ENCODE measurements at regions not wholly inside any gene's neighbourhood (a gene's known extent, or its start where the extent isn't known, plus 50 kb on each side); places are given as distances from the start of the nearest gene placed in this dataset.

DNA sequence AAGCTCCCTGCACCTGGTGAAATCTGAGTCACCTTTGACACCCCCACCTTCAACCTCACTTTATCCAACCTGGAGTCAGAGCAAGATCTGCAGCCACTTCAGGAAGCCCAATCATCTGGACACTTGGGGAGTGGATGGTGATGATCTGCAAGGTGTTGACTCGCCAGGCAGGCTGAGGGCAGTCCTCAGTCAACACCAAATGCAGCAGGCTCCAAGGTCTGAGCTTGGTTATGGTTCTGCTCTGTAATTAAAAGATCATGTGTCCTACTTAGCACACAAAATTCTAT lies 446.9 kb downstream of the BRD1 start (continued):
- TF ChIP-seq HNRNPLL (IDR thresholded peaks at IDR 0.05; ENCODE audit: low read depth, low read length, poor library complexity, severe bottlenecking) = no peak
- TF ChIP-seq TBP (CRISPR knock-in tag; IDR thresholded peaks at IDR 0.05) = no peak
- no peak for TF ChIP-seq RARG (CRISPR knock-in tag; IDR thresholded peaks at IDR 0.05; ENCODE audit: low read depth)
- no peak for TF ChIP-seq ZNF781 (CRISPR knock-in tag; IDR thresholded peaks at IDR 0.05; ENCODE audit: borderline replicate concordance, not compliant biosample characterization)
- TF ChIP-seq CSRNP2 (CRISPR knock-in tag; conservative IDR thresholded peaks at IDR 0.05; ENCODE audit: low read depth) = no peak
- no peak for TF ChIP-seq TAF15 (IDR thresholded peaks at IDR 0.05; ENCODE audit: low read depth, low read length, poor library complexity, severe bottlenecking)
- TF ChIP-seq, protein P1, sequence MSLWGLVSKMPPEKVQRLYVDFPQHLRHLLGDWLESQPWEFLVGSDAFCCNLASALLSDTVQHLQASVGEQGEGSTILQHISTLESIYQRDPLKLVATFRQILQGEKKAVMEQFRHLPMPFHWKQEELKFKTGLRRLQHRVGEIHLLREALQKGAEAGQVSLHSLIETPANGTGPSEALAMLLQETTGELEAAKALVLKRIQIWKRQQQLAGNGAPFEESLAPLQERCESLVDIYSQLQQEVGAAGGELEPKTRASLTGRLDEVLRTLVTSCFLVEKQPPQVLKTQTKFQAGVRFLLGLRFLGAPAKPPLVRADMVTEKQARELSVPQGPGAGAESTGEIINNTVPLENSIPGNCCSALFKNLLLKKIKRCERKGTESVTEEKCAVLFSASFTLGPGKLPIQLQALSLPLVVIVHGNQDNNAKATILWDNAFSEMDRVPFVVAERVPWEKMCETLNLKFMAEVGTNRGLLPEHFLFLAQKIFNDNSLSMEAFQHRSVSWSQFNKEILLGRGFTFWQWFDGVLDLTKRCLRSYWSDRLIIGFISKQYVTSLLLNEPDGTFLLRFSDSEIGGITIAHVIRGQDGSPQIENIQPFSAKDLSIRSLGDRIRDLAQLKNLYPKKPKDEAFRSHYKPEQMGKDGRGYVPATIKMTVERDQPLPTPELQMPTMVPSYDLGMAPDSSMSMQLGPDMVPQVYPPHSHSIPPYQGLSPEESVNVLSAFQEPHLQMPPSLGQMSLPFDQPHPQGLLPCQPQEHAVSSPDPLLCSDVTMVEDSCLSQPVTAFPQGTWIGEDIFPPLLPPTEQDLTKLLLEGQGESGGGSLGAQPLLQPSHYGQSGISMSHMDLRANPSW (CRISPR knock-in tag; IDR thresholded peaks at IDR 0.05; ENCODE audit: borderline replicate concordance) = no peak
- TF ChIP-seq TFE3 (CRISPR knock-in tag; IDR thresholded peaks at IDR 0.05) = no peak
- TF ChIP-seq POGZ (CRISPR knock-in tag; IDR thresholded peaks at IDR 0.05) = no peak
- TF ChIP-seq, protein P2, sequence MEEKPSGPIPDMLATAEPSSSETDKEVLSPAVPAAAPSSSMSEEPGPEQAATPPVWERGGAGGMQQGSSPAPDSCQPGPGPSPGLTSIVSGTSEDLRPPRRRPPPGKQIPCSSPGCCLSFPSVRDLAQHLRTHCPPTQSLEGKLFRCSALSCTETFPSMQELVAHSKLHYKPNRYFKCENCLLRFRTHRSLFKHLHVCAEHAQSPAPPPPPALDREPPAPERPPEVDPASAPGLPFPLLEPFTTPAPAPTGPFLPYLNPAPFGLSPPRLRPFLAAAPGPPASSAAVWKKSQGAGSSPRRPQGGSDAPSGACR (CRISPR knock-in tag; IDR thresholded peaks at IDR 0.05) = no peak
- no peak for TF ChIP-seq ZSCAN25 (CRISPR knock-in tag; IDR thresholded peaks at IDR 0.05)
- no peak for TF ChIP-seq ZSCAN21 (CRISPR knock-in tag; IDR thresholded peaks at IDR 0.05; ENCODE audit: borderline replicate concordance)
- no peak for TF ChIP-seq MBNL3 (CRISPR knock-in tag; conservative IDR thresholded peaks at IDR 0.05)
- TF ChIP-seq, protein P3, sequence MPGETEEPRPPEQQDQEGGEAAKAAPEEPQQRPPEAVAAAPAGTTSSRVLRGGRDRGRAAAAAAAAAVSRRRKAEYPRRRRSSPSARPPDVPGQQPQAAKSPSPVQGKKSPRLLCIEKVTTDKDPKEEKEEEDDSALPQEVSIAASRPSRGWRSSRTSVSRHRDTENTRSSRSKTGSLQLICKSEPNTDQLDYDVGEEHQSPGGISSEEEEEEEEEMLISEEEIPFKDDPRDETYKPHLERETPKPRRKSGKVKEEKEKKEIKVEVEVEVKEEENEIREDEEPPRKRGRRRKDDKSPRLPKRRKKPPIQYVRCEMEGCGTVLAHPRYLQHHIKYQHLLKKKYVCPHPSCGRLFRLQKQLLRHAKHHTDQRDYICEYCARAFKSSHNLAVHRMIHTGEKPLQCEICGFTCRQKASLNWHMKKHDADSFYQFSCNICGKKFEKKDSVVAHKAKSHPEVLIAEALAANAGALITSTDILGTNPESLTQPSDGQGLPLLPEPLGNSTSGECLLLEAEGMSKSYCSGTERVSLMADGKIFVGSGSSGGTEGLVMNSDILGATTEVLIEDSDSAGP (CRISPR knock-in tag; IDR thresholded peaks at IDR 0.05; ENCODE audit: borderline replicate concordance) = no peak
- no peak for TF ChIP-seq ZNF761 (CRISPR knock-in tag; conservative IDR thresholded peaks at IDR 0.05)
- no peak for TF ChIP-seq ATRX (CRISPR knock-in tag; IDR thresholded peaks at IDR 0.05; ENCODE audit: borderline replicate concordance)

All from HepG2 (cell line).